HEK293 (cell line): ENCODE measurements at regions not wholly inside any gene's neighbourhood (a gene's known extent, or its start where the extent isn't known, plus 50 kb on each side); places are given as distances from the start of the nearest gene placed in this dataset.

Experiments used
- CTCF ChIA-PET: fragments of 350-600 bp; formaldehyde crosslinking; extraction: SDS; loops from one replicate; lab custom pipeline; 2021; ENCODE audit warnings: antibody characterized with exemption; lab: Yijun Ruan, JAX
- POLR2A ChIA-PET: fragments of 300-600 bp; formaldehyde crosslinking; extraction: SDS; loops from one replicate; lab custom pipeline; 2020; ENCODE audit warnings: antibody characterized with exemption, inconsistent platforms; lab: Yijun Ruan, JAX
- H3K27ac ChIP-seq: fragments of 200-500 bp; sonication (Bioruptor generic); 2 replicates; pipeline ENCODE4 v1.5.1; 2014; ENCODE audit warnings: low read depth, low read length, control low read depth, inconsistent platforms; ENCODE audit errors: extremely low read depth
- H3K36me3 ChIP-seq, 2 experiments: fragments of 200-500 bp in 1 of 2; sonication (Bioruptor generic) in 1 of 2; 1 replicate in 1 of 2; 2 replicates in 1 of 2; pipeline ENCODE4 v1.5.1; 2014 to 2017; ENCODE audit warnings: inconsistent platforms in 2 of 2, low read length in 2 of 2; ENCODE audit not compliant: control insufficient read depth in 2 of 2, insufficient read depth in 1 of 2
- H3K4me1 ChIP-seq: fragments of 200-500 bp; sonication (Bioruptor generic); 2 replicates; pipeline ENCODE4 v1.5.1; 2014; ENCODE audit warnings: mild to moderate bottlenecking, low read length, inconsistent platforms; ENCODE audit not compliant: control insufficient read depth, insufficient read depth
- H3K4me3 ChIP-seq: 2 replicates; pipeline ENCODE4 v1.5.1; 2011; ENCODE audit warnings: low read depth, mild to moderate bottlenecking, control low read depth, low read length, moderate library complexity
- H3K9me3 ChIP-seq: fragments of 200-500 bp; sonication (Bioruptor generic); 2 replicates; pipeline ENCODE4 v1.5.1; 2014; ENCODE audit warnings: low read depth, low read length, inconsistent platforms; ENCODE audit not compliant: control insufficient read depth, insufficient read depth
- GFI1B ChIP-seq: fragments of 450-650 bp; formaldehyde crosslinking; IDR thresholded peaks from 2 replicates; pipeline ENCODE4 v1.5.1; 2016; ENCODE audit warnings: missing biosample characterization, missing genetic modification characterization
- GLI2 ChIP-seq: fragments of 450-650 bp; formaldehyde crosslinking; IDR thresholded peaks from 2 replicates; pipeline ENCODE4; 2017; ENCODE audit warnings: missing biosample characterization, missing genetic modification characterization, low read depth, borderline replicate concordance
- GLI4 ChIP-seq: fragments of 450-650 bp; formaldehyde crosslinking; IDR thresholded peaks from 2 replicates; pipeline ENCODE4 v1.5.1; 2016; ENCODE audit warnings: missing biosample characterization, missing genetic modification characterization
- INSM2 ChIP-seq: fragments of 450-650 bp; formaldehyde crosslinking; IDR thresholded peaks from 2 replicates; pipeline ENCODE4 v1.5.1; 2016; ENCODE audit warnings: missing biosample characterization, missing genetic modification characterization
- KLF7 ChIP-seq: fragments of 450-650 bp; formaldehyde crosslinking; IDR thresholded peaks from 2 replicates; pipeline ENCODE4 v1.5.1; 2016; ENCODE audit warnings: missing biosample characterization, missing genetic modification characterization, borderline replicate concordance
- KLF8 ChIP-seq: fragments of 450-650 bp; formaldehyde crosslinking; IDR thresholded peaks from 2 replicates; pipeline ENCODE4 v1.5.1; 2016; ENCODE audit warnings: missing biosample characterization, missing genetic modification characterization
- SALL2 ChIP-seq: fragments of 450-650 bp; formaldehyde crosslinking; IDR thresholded peaks from 2 replicates; pipeline ENCODE4 v1.5.0; 2017; ENCODE audit warnings: missing biosample characterization, mild to moderate bottlenecking, missing genetic modification characterization, borderline replicate concordance
- TCF7L2 ChIP-seq: IDR thresholded peaks from 2 replicates; pipeline ENCODE4 v1.6.1; 2011; ENCODE audit warnings: low read depth, mild to moderate bottlenecking, inconsistent platforms, low read length, moderate library complexity, borderline replicate concordance
- ZBTB11 ChIP-seq: fragments of 450-650 bp; formaldehyde crosslinking; conservative IDR thresholded peaks from 2 replicates; pipeline ENCODE4 v1.5.1; 2016; ENCODE audit warnings: low read depth, missing biosample characterization, missing genetic modification characterization
- ZBTB17 ChIP-seq: fragments of 450-650 bp; formaldehyde crosslinking; IDR thresholded peaks from 2 replicates; pipeline ENCODE4 v1.5.1; 2016; ENCODE audit warnings: missing biosample characterization, missing genetic modification characterization
- ZNF16 ChIP-seq: fragments of 450-650 bp; formaldehyde crosslinking; IDR thresholded peaks from 2 replicates; pipeline ENCODE4 v1.5.1; 2016; ENCODE audit warnings: low read depth, missing biosample characterization, missing genetic modification characterization
- ZNF18 ChIP-seq: fragments of 450-650 bp; formaldehyde crosslinking; IDR thresholded peaks from 2 replicates; pipeline ENCODE4 v1.5.1; 2016; ENCODE audit warnings: missing biosample characterization, missing genetic modification characterization
- ZNF184 ChIP-seq: fragments of 450-650 bp; IDR thresholded peaks from 2 replicates; pipeline ENCODE4 v1.5.1; 2018; ENCODE audit warnings: missing biosample characterization, mild to moderate bottlenecking, missing genetic modification characterization
- ZNF350 ChIP-seq: fragments of 450-650 bp; formaldehyde crosslinking; IDR thresholded peaks from 2 replicates; pipeline ENCODE4 v1.5.0; 2017; ENCODE audit warnings: missing biosample characterization, mild to moderate bottlenecking, missing genetic modification characterization
- ZNF521 ChIP-seq: fragments of 450-650 bp; formaldehyde crosslinking; IDR thresholded peaks from 2 replicates; pipeline ENCODE4 v1.5.1; 2017; ENCODE audit warnings: missing biosample characterization, mild to moderate bottlenecking, missing genetic modification characterization
- ZNF560 ChIP-seq: fragments of 450-650 bp; formaldehyde crosslinking; IDR thresholded peaks from 2 replicates; pipeline ENCODE4 v1.5.1; 2017; ENCODE audit warnings: missing biosample characterization, missing genetic modification characterization, borderline replicate concordance
- ZNF585B ChIP-seq: fragments of 450-650 bp; formaldehyde crosslinking; IDR thresholded peaks from 2 replicates; pipeline ENCODE4 v1.5.1; 2016; ENCODE audit warnings: missing biosample characterization, missing genetic modification characterization
- ZNF600 ChIP-seq: fragments of 450-650 bp; formaldehyde crosslinking; IDR thresholded peaks from 2 replicates; pipeline ENCODE4 v1.5.1; 2016; ENCODE audit warnings: missing biosample characterization, missing genetic modification characterization
- ZNF621 ChIP-seq: fragments of 450-650 bp; formaldehyde crosslinking; IDR thresholded peaks from 2 replicates; pipeline ENCODE4 v1.5.1; 2017; ENCODE audit warnings: missing biosample characterization, missing genetic modification characterization
- ZNF624 ChIP-seq: fragments of 450-650 bp; formaldehyde crosslinking; IDR thresholded peaks from 2 replicates; pipeline ENCODE4 v1.5.1; 2017; ENCODE audit warnings: missing biosample characterization, missing genetic modification characterization
- ZNF626 ChIP-seq: fragments of 450-650 bp; sonication (Bioruptor Pico); formaldehyde crosslinking; IDR thresholded peaks from 2 replicates; pipeline ENCODE4 v1.5.1; 2018; ENCODE audit warnings: missing biosample characterization, missing genetic modification characterization, inconsistent platforms
- ZNF664 ChIP-seq: fragments of 450-650 bp; formaldehyde crosslinking; IDR thresholded peaks from 2 replicates; pipeline ENCODE4 v1.5.1; 2016; ENCODE audit warnings: missing biosample characterization, missing genetic modification characterization
- ZXDB ChIP-seq: fragments of 450-650 bp; formaldehyde crosslinking; IDR thresholded peaks from 2 replicates; pipeline ENCODE4 v1.5.1; 2016; ENCODE audit warnings: missing biosample characterization, missing genetic modification characterization
- TF ChIP-seq, protein P1 (sequence below): fragments of 450-650 bp; formaldehyde crosslinking; IDR thresholded peaks from 2 replicates; pipeline ENCODE4 v1.5.1; 2016; ENCODE audit warnings: missing biosample characterization, missing genetic modification characterization
- TF ChIP-seq, protein P2 (sequence below): fragments of 450-650 bp; formaldehyde crosslinking; optimal IDR thresholded peaks from 2 replicates; pipeline ENCODE3; 2016; ENCODE audit warnings: missing biosample characterization, mild to moderate bottlenecking, missing genetic modification characterization

- Histone ChIP-seq H3K9me3 (no peaks in the 10 kb centered on the region), H3K4me1 (no peaks in the 10 kb centered on the region), H3K36me3 (no peaks in the 10 kb centered on the region), H3K27ac (no peak overlapping the region), H3K4me3 (no peak overlapping the region)
- CTCF ChIA-PET = interaction anchor here (1.1 kb wide), 1 partner anchor 19 kb away, joined by 3 read pairs; no protein-coding TSS in a partner anchor
- no peak for TF ChIP-seq ZNF521 (tag by site-specific recombination)
- TF ChIP-seq ZNF600 (tag by site-specific recombination) = no peak
- no peak for TF ChIP-seq KLF7
- no peak for TF ChIP-seq KLF8 (tag by site-specific recombination)
- no peak for TF ChIP-seq ZNF350 (tag by site-specific recombination)
- TF ChIP-seq ZNF16 (tag by site-specific recombination) = no peak
- no peak for TF ChIP-seq TCF7L2
- TF ChIP-seq ZXDB = no peak
- TF ChIP-seq ZNF184 (tag by site-specific recombination) = no peak
- TF ChIP-seq GLI2 (tag by site-specific recombination) = no peak
- no peak for TF ChIP-seq ZNF626 (tag by site-specific recombination)
- TF ChIP-seq, protein P1, sequence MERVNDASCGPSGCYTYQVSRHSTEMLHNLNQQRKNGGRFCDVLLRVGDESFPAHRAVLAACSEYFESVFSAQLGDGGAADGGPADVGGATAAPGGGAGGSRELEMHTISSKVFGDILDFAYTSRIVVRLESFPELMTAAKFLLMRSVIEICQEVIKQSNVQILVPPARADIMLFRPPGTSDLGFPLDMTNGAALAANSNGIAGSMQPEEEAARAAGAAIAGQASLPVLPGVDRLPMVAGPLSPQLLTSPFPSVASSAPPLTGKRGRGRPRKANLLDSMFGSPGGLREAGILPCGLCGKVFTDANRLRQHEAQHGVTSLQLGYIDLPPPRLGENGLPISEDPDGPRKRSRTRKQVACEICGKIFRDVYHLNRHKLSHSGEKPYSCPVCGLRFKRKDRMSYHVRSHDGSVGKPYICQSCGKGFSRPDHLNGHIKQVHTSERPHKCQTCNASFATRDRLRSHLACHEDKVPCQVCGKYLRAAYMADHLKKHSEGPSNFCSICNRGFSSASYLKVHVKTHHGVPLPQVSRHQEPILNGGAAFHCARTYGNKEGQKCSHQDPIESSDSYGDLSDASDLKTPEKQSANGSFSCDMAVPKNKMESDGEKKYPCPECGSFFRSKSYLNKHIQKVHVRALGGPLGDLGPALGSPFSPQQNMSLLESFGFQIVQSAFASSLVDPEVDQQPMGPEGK (tag by site-specific recombination) = no peak
- TF ChIP-seq GFI1B (tag by site-specific recombination) = no peak
- TF ChIP-seq ZNF624 (tag by site-specific recombination) = no peak
- no peak for TF ChIP-seq ZNF18 (tag by site-specific recombination)
- POLR2A ChIA-PET = interaction anchor here (0.6 kb wide), 1 partner anchor 303 kb away, joined by 3 read pairs; no protein-coding TSS in a partner anchor
Measured at GRCh38 chr11:120061036-120061760, 76.7 kb downstream of the TRIM29 start.

DNA sequence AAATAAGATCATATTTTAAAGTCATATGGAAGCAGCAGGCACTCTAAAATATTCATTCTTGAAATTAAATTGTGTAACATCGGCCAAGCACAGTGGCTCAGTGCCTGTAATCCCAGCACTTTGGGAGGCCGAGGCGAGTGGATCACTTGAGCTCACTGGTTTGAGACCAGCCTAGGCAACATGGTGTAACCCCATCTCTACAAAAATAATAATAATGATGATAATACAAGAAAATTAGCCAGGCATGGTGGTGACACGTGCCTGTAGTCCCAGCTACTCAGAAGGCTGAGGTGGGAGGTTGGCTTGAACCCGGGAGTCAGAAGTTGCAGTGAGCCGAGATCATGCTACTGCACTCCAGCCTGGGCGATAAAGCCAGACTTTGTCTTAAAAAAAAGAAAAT, 77.4 kb downstream of the TRIM29 start:
- Histone ChIP-seq H3K27ac (no peak overlapping the region), H3K9me3 (no peaks in the 10 kb centered on the region), H3K4me1 (no peaks in the 10 kb centered on the region), H3K36me3 (no peaks in the 10 kb centered on the region), H3K4me3 (no peak overlapping the region)
- ChIA-PET POLR2A (interaction anchor here (0.6 kb wide), 1 partner anchor 303 kb away, joined by 3 read pairs; no protein-coding TSS in a partner anchor), CTCF (interaction anchor here (0.9 kb wide), 1 partner anchor 19 kb away, joined by 3 read pairs; no protein-coding TSS in a partner anchor)
- TF ChIP-seq GLI4 (no peak), ZBTB11 (tag by site-specific recombination) (no peak), INSM2 (tag by site-specific recombination) (no peak), ZNF621 (tag by site-specific recombination) (no peak), ZBTB17 (tag by site-specific recombination) (no peak), ZNF664 (tag by site-specific recombination) (no peak), ZNF560 (tag by site-specific recombination) (no peak), SALL2 (tag by site-specific recombination) (no peak), ZNF585B (tag by site-specific recombination) (no peak)
- TF ChIP-seq, protein P2, sequence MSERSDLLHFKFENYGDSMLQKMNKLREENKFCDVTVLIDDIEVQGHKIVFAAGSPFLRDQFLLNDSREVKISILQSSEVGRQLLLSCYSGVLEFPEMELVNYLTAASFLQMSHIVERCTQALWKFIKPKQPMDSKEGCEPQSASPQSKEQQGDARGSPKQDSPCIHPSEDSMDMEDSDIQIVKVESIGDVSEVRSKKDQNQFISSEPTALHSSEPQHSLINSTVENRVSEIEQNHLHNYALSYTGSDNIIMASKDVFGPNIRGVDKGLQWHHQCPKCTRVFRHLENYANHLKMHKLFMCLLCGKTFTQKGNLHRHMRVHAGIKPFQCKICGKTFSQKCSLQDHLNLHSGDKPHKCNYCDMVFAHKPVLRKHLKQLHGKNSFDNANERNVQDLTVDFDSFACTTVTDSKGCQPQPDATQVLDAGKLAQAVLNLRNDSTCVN (tag by site-specific recombination) = no peak
